HUES6 (cell line): ENCODE measurements at regions not wholly inside any gene's neighbourhood (a gene's known extent, or its start where the extent isn't known, plus 50 kb on each side); places are given as distances from the start of the nearest gene placed in this dataset.
"Not testable (repeated sequence)": the region's sequence is repeated elsewhere in the genome, so short reads cannot be mapped to it uniquely, and the experiment has no call there.

ENCODE experiments used
- H3K27ac ChIP-seq: 2 replicates; pipeline ENCODE4 v1.7.0; 2013; ENCODE audit warnings: low read depth, mild to moderate bottlenecking, low read length, inconsistent platforms
- H3K27me3 ChIP-seq: 2 replicates; pipeline ENCODE4 v1.6.1; 2013; ENCODE audit warnings: low read length; ENCODE audit not compliant: control insufficient read depth, insufficient read depth
- H3K36me3 ChIP-seq: 2 replicates; pipeline ENCODE4 v1.6.1; 2013; ENCODE audit warnings: low read length; ENCODE audit not compliant: control insufficient read depth, insufficient read depth
- H3K4me1 ChIP-seq: 2 replicates; pipeline ENCODE4 v1.6.1; 2013; ENCODE audit warnings: low read length; ENCODE audit not compliant: control insufficient read depth, insufficient read depth
- H3K4me3 ChIP-seq: 2 replicates; pipeline ENCODE4 v1.5.1; 2013; ENCODE audit warnings: low read depth, low read length
- H3K9ac ChIP-seq: one replicate; pipeline ENCODE4 v1.6.1; 2013; ENCODE audit warnings: mild to moderate bottlenecking, low read length
- H3K9me3 ChIP-seq: 2 replicates; pipeline ENCODE4 v1.6.1; 2013; ENCODE audit warnings: low read depth, low read length; ENCODE audit not compliant: control insufficient read depth, insufficient read depth

DNA sequence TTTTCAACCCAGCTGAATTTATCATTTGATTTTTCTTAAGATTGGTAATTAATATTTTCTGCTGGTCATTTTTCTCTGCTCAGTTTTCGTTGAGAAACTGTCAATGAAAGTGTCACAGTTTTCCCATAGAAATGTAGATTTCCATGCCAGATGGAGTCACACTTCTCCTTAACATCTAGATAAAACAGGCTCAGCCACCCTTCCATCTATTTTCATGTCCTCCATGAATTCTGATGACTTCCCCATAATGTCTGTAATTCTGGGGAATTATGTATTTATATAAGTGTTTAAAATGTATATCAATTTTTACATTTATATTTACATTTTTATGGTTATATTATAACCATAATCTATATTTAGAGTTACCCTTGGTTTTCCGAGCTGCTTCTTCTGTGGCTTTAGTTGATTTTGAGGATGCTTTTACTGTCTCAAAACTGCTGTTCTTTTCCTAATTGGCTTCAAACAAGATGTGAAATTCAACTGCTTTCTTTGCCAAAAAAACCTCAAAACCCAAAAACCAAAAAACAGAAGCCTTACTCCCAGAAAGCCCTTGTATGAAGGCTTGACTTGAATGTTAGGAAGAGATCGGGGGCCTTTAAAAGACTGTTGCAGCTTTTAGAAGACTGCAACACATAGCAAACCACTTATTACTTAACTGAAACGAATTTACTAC, 95.4 kb upstream of the CDCA7L start:
- H3K36me3 ChIP-seq: no peaks in the 10 kb centered on the region
- H3K4me1 ChIP-seq: no peaks in the 10 kb centered on the region
- peaks cover 4% of the 10 kb centered on the region; the same call in 1 of the 2 replicates for H3K9me3 ChIP-seq
- H3K4me3 ChIP-seq: no peak overlapping the region
- no peaks in the 10 kb centered on the region for H3K27me3 ChIP-seq
- H3K9ac ChIP-seq: no peak overlapping the region
- no peak overlapping the region for H3K27ac ChIP-seq

DNA sequence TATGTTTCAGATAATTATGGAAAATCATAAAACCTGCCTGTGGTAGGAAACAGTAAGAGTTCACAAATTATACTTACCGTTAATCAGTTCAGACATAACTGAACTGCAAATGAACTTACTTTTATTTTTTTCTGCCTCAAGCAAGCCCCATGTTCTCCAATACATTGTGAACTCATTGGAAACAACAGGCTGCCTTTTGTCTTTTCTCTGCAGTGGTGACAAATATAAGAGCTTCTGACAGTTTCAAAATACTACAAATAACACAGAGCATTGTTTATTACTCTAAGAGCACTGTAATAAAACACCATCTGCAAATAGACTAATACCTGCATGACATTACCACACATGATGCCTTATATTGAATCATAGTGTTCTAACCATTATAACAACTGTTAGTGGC, 94.0 kb upstream of the CDCA7L start:
- no peaks in the 10 kb centered on the region for H3K27me3 ChIP-seq
- no peaks in the 10 kb centered on the region for H3K4me1 ChIP-seq
- no peaks in the 10 kb centered on the region for H3K36me3 ChIP-seq
- no peak overlapping the region for H3K9ac ChIP-seq
- H3K9me3 ChIP-seq: peaks cover 4% of the 10 kb centered on the region; the same call in 1 of the 2 replicates
- no peak overlapping the region for H3K27ac ChIP-seq
- no peak overlapping the region for H3K4me3 ChIP-seq

- H3K27me3 ChIP-seq, H3K4me3 ChIP-seq, H3K36me3 ChIP-seq, H3K27ac ChIP-seq, H3K4me1 ChIP-seq, H3K9ac ChIP-seq: not testable (repeated sequence)
- H3K9me3 ChIP-seq: peaks cover 39% of the 10 kb centered on the region
Measured at GRCh38 chr7:22032356-22032755, 86.7 kb upstream of the CDCA7L start.

DNA sequence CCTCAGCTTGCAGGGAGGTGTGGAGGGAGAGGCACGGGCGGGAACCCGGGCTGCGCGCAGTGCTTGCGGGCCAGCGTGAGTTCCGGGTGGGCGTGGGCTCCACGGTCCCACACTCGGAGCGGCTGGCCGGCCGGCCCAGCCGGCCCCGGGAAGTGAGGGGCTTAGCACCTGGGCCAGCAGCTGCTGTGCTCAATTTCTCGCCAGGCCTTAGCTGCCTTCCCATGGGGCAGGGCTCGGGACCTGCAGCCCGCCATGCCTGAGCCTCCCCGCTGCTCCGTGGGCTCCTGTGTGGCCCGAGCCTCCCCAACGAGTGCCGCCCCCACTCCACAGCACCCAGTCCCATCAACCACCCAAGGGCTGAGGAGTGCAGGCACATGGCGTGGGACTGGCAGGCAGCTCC, 83.0 kb upstream of the CDCA7L start:
- peaks cover 40% of the 10 kb centered on the region for H3K9me3 ChIP-seq
- not testable (repeated sequence) for H3K4me3 ChIP-seq

DNA sequence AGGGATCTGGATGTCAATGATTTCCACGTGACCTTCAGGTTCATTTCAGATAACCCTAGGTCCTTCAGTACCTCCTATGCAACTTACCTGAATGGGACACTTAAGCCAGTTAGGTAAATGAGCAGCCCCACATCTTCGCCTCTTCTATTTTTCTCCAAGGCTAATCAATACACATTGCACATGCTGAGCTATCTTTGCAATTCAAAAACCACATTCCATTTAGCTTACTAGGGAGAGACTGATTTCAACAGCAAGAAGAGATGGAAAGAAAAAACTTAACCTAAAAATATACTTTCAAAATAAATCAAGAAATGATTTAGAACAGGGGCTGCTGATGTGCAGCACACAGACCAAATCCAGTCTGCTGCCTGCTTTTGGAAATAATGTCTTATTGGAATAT, 81.8 kb upstream of the CDCA7L start:
- H3K4me1 ChIP-seq: no peaks in the 10 kb centered on the region
- no peaks in the 10 kb centered on the region for H3K27me3 ChIP-seq
- H3K9ac ChIP-seq: no peak overlapping the region
- no peaks in the 10 kb centered on the region for H3K36me3 ChIP-seq
- H3K4me3 ChIP-seq: no peak overlapping the region
- no peak overlapping the region for H3K27ac ChIP-seq
- H3K9me3 ChIP-seq: peaks cover 31% of the 10 kb centered on the region

More for the DNA sequence above, 83.0 kb upstream of the CDCA7L start:
- H3K27me3 ChIP-seq, H3K27ac ChIP-seq, H3K4me1 ChIP-seq, H3K36me3 ChIP-seq, H3K9ac ChIP-seq: not testable (repeated sequence)

DNA sequence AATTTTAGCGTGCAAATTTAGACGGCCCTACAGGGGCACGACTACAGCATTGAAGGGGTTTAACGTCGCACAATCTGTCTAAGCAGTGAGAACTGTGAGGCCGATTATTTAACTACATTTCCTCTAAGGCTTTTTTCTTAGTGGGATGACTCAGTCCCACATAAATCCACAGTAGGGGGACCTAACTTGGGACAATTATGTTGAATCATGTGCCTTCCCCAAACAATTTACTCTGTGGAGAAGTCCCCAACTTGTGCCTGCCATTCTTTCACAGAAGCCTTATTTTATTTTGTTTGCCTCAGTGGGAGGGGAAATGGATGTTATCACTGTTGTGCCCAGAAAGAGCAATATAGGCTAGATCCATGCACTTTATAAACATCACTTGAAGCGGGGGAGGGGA, 80.3 kb upstream of the CDCA7L start:
- no peaks in the 10 kb centered on the region for H3K36me3 ChIP-seq
- H3K9me3 ChIP-seq: peaks cover 32% of the 10 kb centered on the region
- no peaks in the 10 kb centered on the region for H3K27me3 ChIP-seq
- H3K27ac ChIP-seq: no peak overlapping the region
- H3K4me3 ChIP-seq: no peak overlapping the region
- no peak overlapping the region for H3K9ac ChIP-seq
- H3K4me1 ChIP-seq: no peaks in the 10 kb centered on the region

DNA sequence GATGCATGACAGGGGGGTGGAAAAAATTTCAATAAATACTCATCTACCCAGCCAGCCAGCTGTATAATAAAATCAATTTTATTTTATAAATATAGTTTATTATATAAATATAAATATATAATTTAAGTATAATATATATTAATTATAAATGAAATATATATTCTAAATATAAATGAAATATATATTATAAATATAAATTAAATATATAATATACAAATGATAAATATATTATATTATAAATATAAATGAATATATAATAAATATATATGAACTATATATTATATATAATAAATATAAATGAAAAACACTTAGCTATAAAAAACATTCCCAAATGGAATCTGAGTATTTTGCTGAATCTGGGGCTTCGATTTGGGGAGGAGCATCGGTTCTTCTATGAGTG, 79.4 kb upstream of the CDCA7L start:
- Histone ChIP-seq H3K9me3 (peaks cover 30% of the 10 kb centered on the region), H3K27me3 (no peaks in the 10 kb centered on the region), H3K36me3 (no peaks in the 10 kb centered on the region), H3K27ac (no peak overlapping the region), H3K4me1 (no peaks in the 10 kb centered on the region), H3K9ac (no peak overlapping the region), H3K4me3 (no peak overlapping the region)

GRCh38 chr7:22019931-22020330, 74.2 kb upstream of the CDCA7L start:
- no peaks in the 10 kb centered on the region for H3K4me1 ChIP-seq
- H3K27ac ChIP-seq: no peak overlapping the region
- peaks cover 4% of the 10 kb centered on the region; the same call in 1 of the 2 replicates for H3K9me3 ChIP-seq
- no peak overlapping the region for H3K9ac ChIP-seq
- no peak overlapping the region for H3K4me3 ChIP-seq
- H3K27me3 ChIP-seq: no peaks in the 10 kb centered on the region
- no peaks in the 10 kb centered on the region for H3K36me3 ChIP-seq

GRCh38 chr7:22016507-22016906, 70.8 kb upstream of the CDCA7L start:
- Histone ChIP-seq H3K4me1 (no peaks in the 10 kb centered on the region), H3K27me3 (no peaks in the 10 kb centered on the region)

DNA sequence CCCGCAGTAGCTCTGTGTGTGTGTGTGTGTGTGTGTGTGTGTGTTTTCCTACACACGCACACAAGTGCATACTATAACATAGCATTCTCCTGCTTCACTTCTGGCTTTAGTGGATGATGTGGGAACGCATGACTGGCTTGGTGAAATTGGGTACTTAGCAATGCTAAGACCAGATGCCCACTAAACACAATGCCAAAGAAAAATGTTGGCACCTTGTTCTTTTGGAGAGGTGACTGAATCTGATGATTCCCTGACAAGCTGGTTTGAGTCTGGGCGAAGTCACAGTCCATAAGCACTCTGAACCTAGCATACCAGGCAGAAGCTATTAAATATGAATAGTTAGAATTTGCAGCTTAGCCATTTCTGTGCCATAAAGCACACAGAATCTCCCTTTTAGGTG, 68.0 kb upstream of the CDCA7L start:
- no peaks in the 10 kb centered on the region for H3K27me3 ChIP-seq

More at GRCh38 chr7:22016507-22016906, 70.8 kb upstream of the CDCA7L start:
- no peak overlapping the region for H3K4me3 ChIP-seq
- no peak overlapping the region for H3K27ac ChIP-seq
- no peaks in the 10 kb centered on the region for H3K9me3 ChIP-seq
- H3K36me3 ChIP-seq: no peaks in the 10 kb centered on the region
- H3K9ac ChIP-seq: no peak overlapping the region

DNA sequence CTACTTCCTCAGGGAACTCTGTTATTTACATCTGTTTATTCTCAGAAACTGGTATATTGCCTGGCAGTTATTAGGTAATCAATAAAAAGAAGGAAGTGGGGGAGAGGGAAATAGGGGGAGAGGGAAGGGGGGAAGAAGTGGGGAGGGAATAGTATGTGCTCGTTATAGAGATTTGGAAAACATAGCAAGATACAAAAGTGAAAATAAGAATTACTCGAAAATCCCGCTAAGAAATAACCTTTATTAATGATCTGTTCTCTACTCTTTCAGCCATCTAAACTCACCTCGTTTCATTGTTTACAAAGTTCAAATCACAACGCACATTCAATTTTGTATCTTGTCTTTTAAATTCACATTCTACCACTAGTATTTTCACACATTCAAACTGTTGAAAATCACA, 63.0 kb upstream of the CDCA7L start:
- Histone ChIP-seq H3K27ac (no peak overlapping the region), H3K27me3 (no peaks in the 10 kb centered on the region), H3K36me3 (no peaks in the 10 kb centered on the region), H3K9me3 (no peaks in the 10 kb centered on the region), H3K4me3 (no peak overlapping the region), H3K9ac (no peak overlapping the region), H3K4me1 (peaks cover 14% of the 10 kb centered on the region)

More for the DNA sequence above, 68.0 kb upstream of the CDCA7L start:
- Histone ChIP-seq H3K36me3 (no peaks in the 10 kb centered on the region), H3K27ac (no peak overlapping the region), H3K4me1 (no peaks in the 10 kb centered on the region), H3K9ac (no peak overlapping the region), H3K4me3 (no peak overlapping the region), H3K9me3 (no peaks in the 10 kb centered on the region)
